ENCODE measurements at regions not wholly inside any gene's neighbourhood (a gene's known extent, or its start where the extent isn't known, plus 50 kb on each side); places are given as distances from the start of the nearest gene placed in this dataset.

- Histone ChIP-seq H3K4me3 (ENCODE audit: insufficient read depth, low read depth, low read length) (no peak overlapping the region), H4K20me1 (ENCODE audit: insufficient read depth, low read length) (no peaks in the 10 kb centered on the region), H3K27ac (ENCODE audit: low read depth, low read length) (no peak overlapping the region), H3K36me3 (ENCODE audit: insufficient read depth, low read length) (no peaks in the 10 kb centered on the region), H3K27me3 (ENCODE audit: insufficient read depth, low read length) (no peaks in the 10 kb centered on the region), H3K4me1 (ENCODE audit: insufficient read depth, low read length) (no peaks in the 10 kb centered on the region), H3K79me2 (ENCODE audit: insufficient read depth, low read length) (no peaks in the 10 kb centered on the region), H3K4me2 (ENCODE audit: low read length) (no peak overlapping the region), H2AFZ (ENCODE audit: low read depth, low read length) (no peak overlapping the region), H3K9ac (ENCODE audit: low read length) (no peak overlapping the region), H3K9me3 (ENCODE audit: insufficient read depth, low read depth, low read length) (no peaks in the 10 kb centered on the region)
- TF ChIP-seq CTCF (IDR thresholded peaks at IDR 0.05; ENCODE audit: insufficient read depth, low read depth, low read length) (no peak), EZH2 (IDR thresholded peaks at IDR 0.05; ENCODE audit: insufficient read depth, low read length) (no peak)
- H3K9me3 Mint-ChIP-seq (ENCODE audit: unreplicated experiment), result no peaks in the 10 kb centered on the region
- no peaks in the 10 kb centered on the region for H3K36me3 Mint-ChIP-seq (ENCODE audit: low read depth, unreplicated experiment)
- FAIRE-seq (no peak), DNase-seq (ENCODE audit: low read depth) (no peak)
- peaks cover 2% of the 10 kb centered on the region for H3K4me1 Mint-ChIP-seq (ENCODE audit: low read depth, unreplicated experiment)
- H3K4me3 Mint-ChIP-seq (ENCODE audit: unreplicated experiment), result no peak overlapping the region
- no peaks in the 10 kb centered on the region for H3K27me3 Mint-ChIP-seq (ENCODE audit: low read depth, unreplicated experiment)
- no peak overlapping the region for H3K27ac Mint-ChIP-seq (ENCODE audit: unreplicated experiment)
Measured at GRCh38 chr5:66252849-66253248, 108.7 kb downstream of the SREK1 start.

GRCh38 chr5:66255714-66256113 lies 111.6 kb downstream of the SREK1 start:
- Mint-ChIP-seq H3K36me3 (ENCODE audit: low read depth, unreplicated experiment) (no peaks in the 10 kb centered on the region), H3K4me3 (ENCODE audit: unreplicated experiment) (no peak overlapping the region), H3K27me3 (ENCODE audit: low read depth, unreplicated experiment) (no peaks in the 10 kb centered on the region), H3K27ac (ENCODE audit: unreplicated experiment) (no peak overlapping the region), H3K4me1 (ENCODE audit: low read depth, unreplicated experiment) (no peaks in the 10 kb centered on the region), H3K9me3 (ENCODE audit: unreplicated experiment) (peaks cover 2% of the 10 kb centered on the region)
- H3K36me3 ChIP-seq (ENCODE audit: insufficient read depth, low read length), result no peaks in the 10 kb centered on the region
- H3K4me1 ChIP-seq (ENCODE audit: insufficient read depth, low read length), result no peaks in the 10 kb centered on the region
- no peaks in the 10 kb centered on the region for H3K9me3 ChIP-seq (ENCODE audit: insufficient read depth, low read depth, low read length)
- TF ChIP-seq EZH2 (IDR thresholded peaks at IDR 0.05; ENCODE audit: insufficient read depth, low read length), result no peak
- no peak for TF ChIP-seq CTCF (IDR thresholded peaks at IDR 0.05; ENCODE audit: insufficient read depth, low read depth, low read length)
- H3K4me3 ChIP-seq (ENCODE audit: insufficient read depth, low read depth, low read length), result no peak overlapping the region
- DNase-seq (ENCODE audit: low read depth) (no peak), FAIRE-seq (no peak)
- H3K27me3 ChIP-seq (ENCODE audit: insufficient read depth, low read length), result no peaks in the 10 kb centered on the region
- H3K79me2 ChIP-seq (ENCODE audit: insufficient read depth, low read length), result no peaks in the 10 kb centered on the region
- no peak overlapping the region for H3K9ac ChIP-seq (ENCODE audit: low read length)
- H4K20me1 ChIP-seq (ENCODE audit: insufficient read depth, low read length), result no peaks in the 10 kb centered on the region
- H2AFZ ChIP-seq (ENCODE audit: low read depth, low read length), result no peak overlapping the region
- H3K4me2 ChIP-seq (ENCODE audit: low read length), result no peak overlapping the region
- H3K27ac ChIP-seq (ENCODE audit: low read depth, low read length), result no peak overlapping the region

- no peaks in the 10 kb centered on the region for H3K9me3 Mint-ChIP-seq (ENCODE audit: unreplicated experiment)
- H2AFZ ChIP-seq (ENCODE audit: low read depth, low read length), result no peak overlapping the region
- H3K4me3 Mint-ChIP-seq (ENCODE audit: unreplicated experiment), result no peak overlapping the region
Measured at GRCh38 chr5:66273121-66273520, 129.0 kb downstream of the SREK1 start.

More at GRCh38 chr5:66273121-66273520, 129.0 kb downstream of the SREK1 start:
- DNase-seq (ENCODE audit: low read depth), result no peak
- Histone ChIP-seq H3K9ac (ENCODE audit: low read length) (no peak overlapping the region), H3K27me3 (ENCODE audit: insufficient read depth, low read length) (peaks cover 2% of the 10 kb centered on the region), H3K36me3 (ENCODE audit: insufficient read depth, low read length) (no peaks in the 10 kb centered on the region), H3K4me3 (ENCODE audit: insufficient read depth, low read depth, low read length) (no peak overlapping the region), H3K4me2 (ENCODE audit: low read length) (no peak overlapping the region), H4K20me1 (ENCODE audit: insufficient read depth, low read length) (no peaks in the 10 kb centered on the region), H3K4me1 (ENCODE audit: insufficient read depth, low read length) (no peaks in the 10 kb centered on the region), H3K27ac (ENCODE audit: low read depth, low read length) (no peak overlapping the region), H3K9me3 (ENCODE audit: insufficient read depth, low read depth, low read length) (no peaks in the 10 kb centered on the region), H3K79me2 (ENCODE audit: insufficient read depth, low read length) (no peaks in the 10 kb centered on the region)
- Mint-ChIP-seq H3K27me3 (ENCODE audit: low read depth, unreplicated experiment) (peaks cover 11% of the 10 kb centered on the region), H3K27ac (ENCODE audit: unreplicated experiment) (no peak overlapping the region), H3K36me3 (ENCODE audit: low read depth, unreplicated experiment) (no peaks in the 10 kb centered on the region), H3K4me1 (ENCODE audit: low read depth, unreplicated experiment) (no peaks in the 10 kb centered on the region)
- FAIRE-seq, result no peak
- TF ChIP-seq EZH2 (IDR thresholded peaks at IDR 0.05; ENCODE audit: insufficient read depth, low read length) (no peak), CTCF (IDR thresholded peaks at IDR 0.05; ENCODE audit: insufficient read depth, low read depth, low read length) (no peak)

All from astrocyte (in vitro differentiated cells and primary cell).